Calu3 (cell line): ENCODE measurements at regions not wholly inside any gene's neighbourhood (a gene's known extent, or its start where the extent isn't known, plus 50 kb on each side); places are given as distances from the start of the nearest gene placed in this dataset.

Source experiments
- BruUV-seq: library from RNA; stranded (reverse); fragments of 400-500 nt; replicated peaks from 2 replicates; lab custom pipeline; 2021; lab: Mats Ljungman, UMichigan
- CTCF ChIA-PET: fragments of 300-600 bp; sonication (Branson Sonifier 250); formaldehyde crosslinking; loops from one replicate; lab custom pipeline; 2022; ENCODE audit warnings: antibody characterized with exemption; lab: Charles Lee
- DNase-seq: peaks from one replicate; pipeline ENCODE4 v3.0.0; 2022
- H3K27ac Mint-ChIP-seq: one replicate; pipeline ENCODE4 v1.8.0; 2022; ENCODE audit warnings: mixed read lengths; ENCODE audit not compliant: unreplicated experiment
- H3K27me3 Mint-ChIP-seq: one replicate; pipeline ENCODE4 v1.8.0; 2022; ENCODE audit warnings: mixed read lengths; ENCODE audit not compliant: unreplicated experiment
- H3K36me3 Mint-ChIP-seq: one replicate; pipeline ENCODE4 v1.8.0; 2022; ENCODE audit warnings: mild to moderate bottlenecking, moderate library complexity, mixed read lengths; ENCODE audit not compliant: insufficient read depth, unreplicated experiment
- H3K4me1 Mint-ChIP-seq: one replicate; pipeline ENCODE4 v1.8.0; 2022; ENCODE audit warnings: mild to moderate bottlenecking, low read depth, mixed read lengths; ENCODE audit not compliant: unreplicated experiment
- H3K4me3 Mint-ChIP-seq: one replicate; pipeline ENCODE4 v1.8.0; 2022; ENCODE audit warnings: mild to moderate bottlenecking, low read depth, moderate library complexity, mixed read lengths; ENCODE audit not compliant: unreplicated experiment
- H3K9me3 Mint-ChIP-seq: one replicate; pipeline ENCODE4 v1.8.0; 2022; ENCODE audit warnings: low read depth, mixed read lengths; ENCODE audit not compliant: unreplicated experiment
- CTCF ChIP-seq: fragments of 200-600 bp; IDR thresholded peaks from one replicate; pipeline ENCODE4 v1.8.0; 2022; ENCODE audit warnings: antibody characterized with exemption; ENCODE audit not compliant: unreplicated experiment
- intact Hi-C: fragments of 100-400 bp; cut with micrococcal nuclease; formaldehyde crosslinking; loops from one replicate; pipeline ENCODE4 v1.10.0; 2022; ENCODE audit not compliant: unreplicated experiment

GRCh38 chr9:26574898-26575440, 317.6 kb downstream of the CAAP1 start:
- no TSS peak for BruUV-seq
- no peaks in the 10 kb centered on the region for H3K4me1 Mint-ChIP-seq
- CTCF ChIA-PET: no interaction called here
- no peaks in the 10 kb centered on the region for H3K36me3 Mint-ChIP-seq
- H3K27me3 Mint-ChIP-seq: no peaks in the 10 kb centered on the region
- H3K27ac Mint-ChIP-seq: no peak overlapping the region
- H3K9me3 Mint-ChIP-seq: peaks cover 2% of the 10 kb centered on the region
- TF ChIP-seq CTCF: no peak
- intact Hi-C loops: no loop called here
- no peak for DNase-seq
- H3K4me3 Mint-ChIP-seq: no peak overlapping the region

- Mint-ChIP-seq H3K27me3 (no peaks in the 10 kb centered on the region), H3K4me3 (no peak overlapping the region), H3K36me3 (no peaks in the 10 kb centered on the region), H3K9me3 (peaks cover 2% of the 10 kb centered on the region), H3K27ac (no peak overlapping the region), H3K4me1 (no peaks in the 10 kb centered on the region)
- CTCF ChIA-PET: no interaction called here
- no peak for DNase-seq
- no peak for TF ChIP-seq CTCF
- intact Hi-C loops: no loop called here
- no TSS peak for BruUV-seq
Observed at GRCh38 chr9:26574256-26574655, 318.3 kb downstream of the CAAP1 start.

- CTCF ChIA-PET: no interaction called here
- H3K4me1 Mint-ChIP-seq: no peaks in the 10 kb centered on the region
- H3K27ac Mint-ChIP-seq: no peak overlapping the region
- intact Hi-C loops: no loop called here
- TF ChIP-seq CTCF: no peak
- no peak for DNase-seq
- peaks cover 6% of the 10 kb centered on the region for H3K9me3 Mint-ChIP-seq
- no peaks in the 10 kb centered on the region for H3K36me3 Mint-ChIP-seq
- BruUV-seq: no TSS peak
- H3K4me3 Mint-ChIP-seq: no peak overlapping the region
- H3K27me3 Mint-ChIP-seq: no peaks in the 10 kb centered on the region
Observed at GRCh38 chr9:26567976-26568375, 324.6 kb downstream of the CAAP1 start.

- Mint-ChIP-seq H3K27ac (no peak overlapping the region), H3K4me1 (no peaks in the 10 kb centered on the region), H3K27me3 (no peaks in the 10 kb centered on the region), H3K4me3 (no peak overlapping the region), H3K36me3 (no peaks in the 10 kb centered on the region), H3K9me3 (peaks cover 5% of the 10 kb centered on the region)
- TF ChIP-seq CTCF: no peak
- CTCF ChIA-PET: no interaction called here
- BruUV-seq: no TSS peak
- DNase-seq: no peak
- intact Hi-C loops: no loop called here
Observed at GRCh38 chr9:26566141-26566540, 326.5 kb downstream of the CAAP1 start.
